ENCODE measurements at regions not wholly inside any gene's neighbourhood (a gene's known extent, or its start where the extent isn't known, plus 50 kb on each side); places are given as distances from the start of the nearest gene placed in this dataset.

- H3K27ac ChIP-seq: no peak overlapping the region
- intact Hi-C loops (cut with DNase I): no loop called here
- no peaks in the 10 kb centered on the region for H3K36me3 ChIP-seq
- no peaks in the 10 kb centered on the region for H3K27me3 ChIP-seq
- peaks cover 2% of the 10 kb centered on the region for H3K4me1 ChIP-seq (ENCODE audit: insufficient read depth)
- no peak for DNase-seq
- no peak for TF ChIP-seq EP300 (IDR thresholded peaks at IDR 0.05)
- no peak for TF ChIP-seq POLR2A (IDR thresholded peaks at IDR 0.05)
- TF ChIP-seq CTCF (IDR thresholded peaks at IDR 0.05): no peak
- no peak overlapping the region for H3K4me3 ChIP-seq
- no peaks in the 10 kb centered on the region for H3K9me3 ChIP-seq
These were observed 111.6 kb upstream of the PCGF5 start for GRCh38 chr10:91108820-91109219.

GRCh38 chr10:91111060-91111459, 109.4 kb upstream of the PCGF5 start:
- H3K27ac ChIP-seq: no peak overlapping the region
- no peaks in the 10 kb centered on the region for H3K27me3 ChIP-seq
- H3K9me3 ChIP-seq: no peaks in the 10 kb centered on the region
- H3K4me1 ChIP-seq (ENCODE audit: insufficient read depth): no peaks in the 10 kb centered on the region
- H3K4me3 ChIP-seq: no peak overlapping the region
- no peak for DNase-seq
- H3K36me3 ChIP-seq: no peaks in the 10 kb centered on the region
- WGBS, 3 donors: 81 to 90% (median 88%) methylated on average over 3 of the region's 3 CpGs
- intact Hi-C loops (cut with DNase I): no loop called here
- TF ChIP-seq CTCF (IDR thresholded peaks at IDR 0.05) (no peak), EP300 (IDR thresholded peaks at IDR 0.05) (no peak), POLR2A (IDR thresholded peaks at IDR 0.05) (no peak)

- no peak for DNase-seq
- WGBS, 3 donors: 81 to 91% (median 90%) methylated on average over 9 of the region's 9 CpGs
- H3K27ac ChIP-seq: no peak overlapping the region
- no peak overlapping the region for H3K4me3 ChIP-seq
- no peaks in the 10 kb centered on the region for H3K36me3 ChIP-seq
- no peaks in the 10 kb centered on the region for H3K9me3 ChIP-seq
- no peaks in the 10 kb centered on the region for H3K27me3 ChIP-seq
- intact Hi-C loops (cut with DNase I): loop anchor here in 1 of 4 donors (5.0 kb wide), 1 partner anchor 114 kb away; no protein-coding TSS in a partner anchor
- H3K4me1 ChIP-seq (ENCODE audit: insufficient read depth): no peaks in the 10 kb centered on the region
- TF ChIP-seq EP300 (IDR thresholded peaks at IDR 0.05): no peak
- TF ChIP-seq CTCF (IDR thresholded peaks at IDR 0.05): no peak
- no peak for TF ChIP-seq POLR2A (IDR thresholded peaks at IDR 0.05)
These were observed 104.7 kb upstream of the PCGF5 start for GRCh38 chr10:91115618-91116390.

GRCh38 chr10:91117505-91117904, 103.0 kb upstream of the PCGF5 start:
- TF ChIP-seq CTCF (IDR thresholded peaks at IDR 0.05): no peak
- no peak for TF ChIP-seq EP300 (IDR thresholded peaks at IDR 0.05)
- TF ChIP-seq POLR2A (IDR thresholded peaks at IDR 0.05): no peak
- Histone ChIP-seq H3K27ac (no peak overlapping the region), H3K4me3 (no peak overlapping the region), H3K9me3 (no peaks in the 10 kb centered on the region), H3K27me3 (no peaks in the 10 kb centered on the region), H3K36me3 (no peaks in the 10 kb centered on the region), H3K4me1 (ENCODE audit: insufficient read depth) (no peaks in the 10 kb centered on the region)
- intact Hi-C loops (cut with DNase I): loop anchor here in 1 of 4 donors (5.0 kb wide), 1 partner anchor 115 kb away; no protein-coding TSS in a partner anchor
- 40 to 73% (median 41%) methylated on average over 2 of the region's 2 CpGs for WGBS, 3 donors
- DNase-seq: no peak

All from ovary (tissue), 7 donors.